Suprapubic skin (tissue), 4 donors: ENCODE measurements at regions not wholly inside any gene's neighbourhood (a gene's known extent, or its start where the extent isn't known, plus 50 kb on each side); places are given as distances from the start of the nearest gene placed in this dataset.

Experiments used
- POLR2A ChIP-seq, 2 donors: fragments of 450-650 bp; IDR thresholded peaks; one replicate each; pipeline ENCODE4 v1.6.1; 2017; ENCODE audit warnings: antibody characterized with exemption in 2 of 2, mild to moderate bottlenecking in 2 of 2, moderate library complexity in 2 of 2
- POLR2AphosphoS5 ChIP-seq, 3 donors: sonication (generic); formaldehyde crosslinking; IDR thresholded peaks; one replicate each; pipeline ENCODE4 v1.6.1; 2017; ENCODE audit warnings: antibody characterized with exemption in 3 of 3
- TF ChIP-seq, protein P1 (sequence below), 2 donors: fragments of 200-600 bp in 1 of 2; fragments of 450-650 bp in 1 of 2; sonication (generic) in 1 of 2; IDR thresholded peaks; one replicate each; pipeline ENCODE4 v1.5.1; 2016 to 2019; ENCODE audit warnings: antibody characterized with exemption in 2 of 2, mild to moderate bottlenecking in 1 of 2, moderate library complexity in 1 of 2

DNA sequence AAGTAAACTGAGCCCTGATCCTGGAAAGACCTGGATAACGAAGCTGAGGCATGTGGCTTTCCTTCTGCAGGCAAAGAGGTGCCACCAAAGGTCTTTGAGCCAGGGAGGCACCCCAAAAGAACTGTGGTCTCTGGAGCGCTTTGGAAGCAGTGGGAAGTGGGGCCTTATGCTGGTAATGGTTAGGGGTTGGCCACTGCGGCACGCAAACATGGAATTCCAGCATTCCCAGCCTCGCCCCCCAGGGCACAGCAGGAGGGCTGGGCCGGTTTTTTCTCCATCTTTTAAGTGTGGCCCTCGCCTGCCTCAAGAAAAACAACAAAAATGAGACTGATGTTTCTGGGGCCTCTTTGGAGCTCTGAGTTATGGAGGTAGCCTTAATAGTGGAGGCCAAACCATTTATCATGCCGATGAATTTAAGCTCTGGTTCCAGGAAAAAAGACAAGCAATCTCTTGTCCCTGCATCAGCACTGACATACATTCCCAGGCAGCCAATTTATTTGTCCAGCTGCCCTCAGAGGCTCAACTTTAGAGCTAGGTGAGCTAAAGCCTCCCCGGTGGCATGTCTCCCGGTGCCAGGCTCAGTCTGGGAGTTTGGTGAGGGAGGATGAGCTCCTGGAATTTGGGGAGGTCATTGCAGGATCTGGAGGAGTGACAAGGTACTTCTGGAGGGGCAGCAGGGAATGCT, 109.0 kb downstream of the TLE3 start:
- TF ChIP-seq POLR2AphosphoS5 (IDR thresholded peaks at IDR 0.05): no peak
- TF ChIP-seq, protein P1, sequence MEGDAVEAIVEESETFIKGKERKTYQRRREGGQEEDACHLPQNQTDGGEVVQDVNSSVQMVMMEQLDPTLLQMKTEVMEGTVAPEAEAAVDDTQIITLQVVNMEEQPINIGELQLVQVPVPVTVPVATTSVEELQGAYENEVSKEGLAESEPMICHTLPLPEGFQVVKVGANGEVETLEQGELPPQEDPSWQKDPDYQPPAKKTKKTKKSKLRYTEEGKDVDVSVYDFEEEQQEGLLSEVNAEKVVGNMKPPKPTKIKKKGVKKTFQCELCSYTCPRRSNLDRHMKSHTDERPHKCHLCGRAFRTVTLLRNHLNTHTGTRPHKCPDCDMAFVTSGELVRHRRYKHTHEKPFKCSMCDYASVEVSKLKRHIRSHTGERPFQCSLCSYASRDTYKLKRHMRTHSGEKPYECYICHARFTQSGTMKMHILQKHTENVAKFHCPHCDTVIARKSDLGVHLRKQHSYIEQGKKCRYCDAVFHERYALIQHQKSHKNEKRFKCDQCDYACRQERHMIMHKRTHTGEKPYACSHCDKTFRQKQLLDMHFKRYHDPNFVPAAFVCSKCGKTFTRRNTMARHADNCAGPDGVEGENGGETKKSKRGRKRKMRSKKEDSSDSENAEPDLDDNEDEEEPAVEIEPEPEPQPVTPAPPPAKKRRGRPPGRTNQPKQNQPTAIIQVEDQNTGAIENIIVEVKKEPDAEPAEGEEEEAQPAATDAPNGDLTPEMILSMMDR (IDR thresholded peaks at IDR 0.05): no peak
- TF ChIP-seq POLR2A (IDR thresholded peaks at IDR 0.05): no peak
